ENCODE measurements at regions not wholly inside any gene's neighbourhood (a gene's known extent, or its start where the extent isn't known, plus 50 kb on each side); places are given as distances from the start of the nearest gene placed in this dataset.

GRCh38 chr3:95926904-95927501 is 887.4 kb upstream of the EPHA6 start:
- no peak for TF ChIP-seq CTCF (IDR thresholded peaks at IDR 0.05; ENCODE audit: low read length)
- no peak for TF ChIP-seq EZH2 (IDR thresholded peaks at IDR 0.05; ENCODE audit: borderline replicate concordance, low read length)
